ENCODE measurements at regions not wholly inside any gene's neighbourhood (a gene's known extent, or its start where the extent isn't known, plus 50 kb on each side); places are given as distances from the start of the nearest gene placed in this dataset.

- SMC1A ChIA-PET (ENCODE audit: uncharacterized antibody, unreplicated experiment), result interaction anchor here (0.6 to 1.1 kb wide), 2 partner anchors 38 to 208 kb away, joined by 3 to 4 read pairs; no protein-coding TSS in a partner anchor
- 57% methylated on average over 4 of the region's 4 CpGs for WGBS (ENCODE audit: insufficient coverage, insufficient replicate concordance, low lambda C conversion rate, missing lambda C conversion rate)
- in situ Hi-C loops (cut with MboI) (no loop called here), intact Hi-C loops (cut with micrococcal nuclease; ENCODE audit: unreplicated experiment) (no loop called here)
- Histone ChIP-seq H4K20me1 (ENCODE audit: control insufficient read depth, insufficient read depth) (no peaks in the 10 kb centered on the region), H3K27me3 (replicated peaks in 1 of 2; ENCODE audit: control insufficient read depth in 2 of 2, insufficient read depth in 2 of 2, low read length in 1 of 2) (no peaks in the 10 kb centered on the region; a peak in 1 of 4 replicates), H3K27ac (ENCODE audit: control insufficient read depth, insufficient read depth) (no peak overlapping the region), H3K36me3 (ENCODE audit: control insufficient read depth in 2 of 2, insufficient read depth in 2 of 2, low read length in 1 of 2) (no peaks in the 10 kb centered on the region), H3K9ac (ENCODE audit: control insufficient read depth, insufficient read depth, low read length) (no peak overlapping the region), H3K9me3 (replicated peaks; ENCODE audit: control insufficient read depth, insufficient read depth, low read length) (peaks cover 11% of the 10 kb centered on the region; the same call in 2 of the 3 replicates), H3K79me2 (ENCODE audit: control insufficient read depth, insufficient read depth, low read length) (no peaks in the 10 kb centered on the region), H3K4me1 (ENCODE audit: control insufficient read depth, insufficient read depth, low read length) (no peaks in the 10 kb centered on the region), H3K4me2 (ENCODE audit: control insufficient read depth, insufficient read depth) (no peak overlapping the region), H3K4me3 (no peak overlapping the region), H2AFZ (ENCODE audit: control insufficient read depth, low read depth, low read length) (no peak overlapping the region)
- no peak for DNase-seq (ENCODE audit: low read depth, low spot score)
- FAIRE-seq, result no peak
- CTCF ChIA-PET, result no interaction called here
- RAD21 ChIA-PET (ENCODE audit: unreplicated experiment), result no interaction called here
- no peak for ATAC-seq
- BruUV-seq (replicated peaks), result no TSS peak
- TF ChIP-seq NFYA (IDR thresholded peaks at IDR 0.05; ENCODE audit: borderline replicate concordance, low read depth, low read length) (no peak), BCL3 (IDR thresholded peaks at IDR 0.05; ENCODE audit: borderline replicate concordance, insufficient read depth, low read depth, low read length, poor library complexity, severe bottlenecking) (no peak), RB1 (IDR thresholded peaks at IDR 0.05; ENCODE audit: borderline replicate concordance) (no peak), MEF2A (IDR thresholded peaks at IDR 0.05; ENCODE audit: insufficient read depth, low read depth, low read length) (no peak), GABPA (IDR thresholded peaks at IDR 0.05; ENCODE audit: low read depth) (no peak), SREBF2 (IDR thresholded peaks at IDR 0.05; ENCODE audit: low read length) (no peak), RUNX3 (IDR thresholded peaks at IDR 0.05; ENCODE audit: low read length) (no peak), WRNIP1 (IDR thresholded peaks at IDR 0.05; ENCODE audit: borderline replicate concordance, low read depth, low read length) (no peak), RFX5 (IDR thresholded peaks at IDR 0.05; ENCODE audit: low read depth, low read length) (no peak), TCF3 (IDR thresholded peaks at IDR 0.05; ENCODE audit: borderline replicate concordance, insufficient read depth, low read depth, low read length) (no peak), PBX3 (IDR thresholded peaks at IDR 0.05; ENCODE audit: insufficient replicate concordance, low read depth, low read length) (no peak), SMAD1 (IDR thresholded peaks at IDR 0.05; ENCODE audit: low read depth, partially characterized antibody) (no peak), BHLHE40 (IDR thresholded peaks at IDR 0.05; ENCODE audit: borderline replicate concordance in 1 of 2, low read depth in 2 of 2, low read length in 1 of 2) (no peak), RELB (IDR thresholded peaks at IDR 0.05; ENCODE audit: low read depth) (no peak), SP1 (IDR thresholded peaks at IDR 0.05; ENCODE audit: low read depth, low read length) (no peak), YY1 (IDR thresholded peaks at IDR 0.05; ENCODE audit: low read depth, low read length) (no peak)
- POLR2A ChIA-PET, result no interaction called here
Measured at GRCh38 chr1:45259053-45259452, 52.6 kb upstream of the ZSWIM5 start.
